ENCODE measurements at regions not wholly inside any gene's neighbourhood (a gene's known extent, or its start where the extent isn't known, plus 50 kb on each side); places are given as distances from the start of the nearest gene placed in this dataset.

DNA sequence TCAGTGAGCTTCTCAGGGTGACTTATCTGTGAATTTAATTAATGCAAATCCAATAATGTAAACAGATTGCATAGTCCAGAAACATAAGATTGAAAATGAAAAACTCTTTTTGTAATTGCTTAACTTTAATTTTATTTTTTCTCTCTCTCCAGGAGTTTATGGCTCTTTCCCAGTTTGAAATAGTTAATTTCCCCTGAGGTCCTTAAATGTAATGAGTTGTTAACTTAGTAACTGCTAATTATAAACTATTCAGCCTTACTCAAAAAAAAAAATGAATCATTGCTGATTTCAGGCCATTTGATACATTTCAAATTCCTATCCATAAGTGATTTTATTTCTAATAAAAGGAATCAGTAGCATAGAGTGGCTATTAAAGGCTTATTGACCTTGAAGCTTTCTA lies 84.1 kb upstream of the TRPC4 start:
- Mint-ChIP-seq H3K36me3 (ENCODE audit: insufficient read depth in 1 of 3, low read depth in 3 of 3) (no peaks in the 10 kb centered on the region), H3K4me3 (no peak overlapping the region), H3K4me1 (peaks cover 0 to 4% of the 10 kb centered on the region in 2 experiments; a peak in 2 of 4 replicates), H3K27ac (no peak overlapping the region), H3K27me3 (ENCODE audit: low read depth) (no peaks in the 10 kb centered on the region), H3K9me3 (peaks cover 0 to 2% of the 10 kb centered on the region in 2 experiments; a peak in 1 of 5 replicates)
- Histone ChIP-seq H3K4ac (ENCODE audit: low read depth, low read length) (no peak overlapping the region), H3K79me2 (ENCODE audit: insufficient read depth, low read length) (no peaks in the 10 kb centered on the region), H3K27me3 (ENCODE audit: insufficient read depth, low read length) (no peaks in the 10 kb centered on the region), H3K27ac (ENCODE audit: insufficient read length, low read depth, low read length) (no peak overlapping the region), H3K4me2 (ENCODE audit: insufficient read depth, insufficient read length, low read length) (no peak overlapping the region), H3K9me3 (ENCODE audit: control insufficient read depth, low read depth, low read length) (no peaks in the 10 kb centered on the region), H4K91ac (ENCODE audit: insufficient read length, low read depth, low read length) (no peak overlapping the region), H4K8ac (replicated peaks; ENCODE audit: insufficient read length, low read depth, low read length) (no peak overlapping the region), H2BK12ac (ENCODE audit: insufficient read length, low read depth, low read length) (no peak overlapping the region), H2AK5ac (ENCODE audit: insufficient read length, low read length) (no peak overlapping the region), H2BK20ac (ENCODE audit: low read depth, low read length, poor library complexity, severe bottlenecking) (no peak overlapping the region), H2BK15ac (ENCODE audit: low read depth, low read length) (no peak overlapping the region), H4K5ac (ENCODE audit: insufficient read length, low read depth, low read length) (no peak overlapping the region), H3K4me1 (ENCODE audit: insufficient read depth, low read length) (no peaks in the 10 kb centered on the region), H2AFZ (ENCODE audit: low read length) (no peak overlapping the region), H3K23ac (ENCODE audit: insufficient read length, low read depth, low read length) (no peak overlapping the region), H4K20me1 (ENCODE audit: control insufficient read depth, insufficient read depth, insufficient read length) (no peaks in the 10 kb centered on the region), H3K9ac (ENCODE audit: extremely low read depth, insufficient read length, low read length) (no peak overlapping the region), H3K18ac (ENCODE audit: insufficient read length, low read depth, low read length) (no peak overlapping the region), H3K56ac (ENCODE audit: insufficient read length, low read depth, low read length) (no peak overlapping the region), H2BK120ac (ENCODE audit: low read depth, low read length, poor library complexity, severe bottlenecking) (no peak overlapping the region), H3K14ac (ENCODE audit: insufficient read depth, low read length) (no peak overlapping the region), H3K79me1 (ENCODE audit: insufficient read depth, low read depth, low read length, poor library complexity, severe bottlenecking) (no peaks in the 10 kb centered on the region), H3T11ph (ENCODE audit: low read length) (no peak overlapping the region), H2BK5ac (ENCODE audit: insufficient read length, low read length) (no peak overlapping the region), H3K23me2 (ENCODE audit: insufficient read length, low read depth, low read length, poor library complexity, severe bottlenecking) (no peaks in the 10 kb centered on the region)
- TF ChIP-seq, protein P1, sequence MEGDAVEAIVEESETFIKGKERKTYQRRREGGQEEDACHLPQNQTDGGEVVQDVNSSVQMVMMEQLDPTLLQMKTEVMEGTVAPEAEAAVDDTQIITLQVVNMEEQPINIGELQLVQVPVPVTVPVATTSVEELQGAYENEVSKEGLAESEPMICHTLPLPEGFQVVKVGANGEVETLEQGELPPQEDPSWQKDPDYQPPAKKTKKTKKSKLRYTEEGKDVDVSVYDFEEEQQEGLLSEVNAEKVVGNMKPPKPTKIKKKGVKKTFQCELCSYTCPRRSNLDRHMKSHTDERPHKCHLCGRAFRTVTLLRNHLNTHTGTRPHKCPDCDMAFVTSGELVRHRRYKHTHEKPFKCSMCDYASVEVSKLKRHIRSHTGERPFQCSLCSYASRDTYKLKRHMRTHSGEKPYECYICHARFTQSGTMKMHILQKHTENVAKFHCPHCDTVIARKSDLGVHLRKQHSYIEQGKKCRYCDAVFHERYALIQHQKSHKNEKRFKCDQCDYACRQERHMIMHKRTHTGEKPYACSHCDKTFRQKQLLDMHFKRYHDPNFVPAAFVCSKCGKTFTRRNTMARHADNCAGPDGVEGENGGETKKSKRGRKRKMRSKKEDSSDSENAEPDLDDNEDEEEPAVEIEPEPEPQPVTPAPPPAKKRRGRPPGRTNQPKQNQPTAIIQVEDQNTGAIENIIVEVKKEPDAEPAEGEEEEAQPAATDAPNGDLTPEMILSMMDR (conservative IDR thresholded peaks at IDR 0.05), result no peak
- no peak for DNase-seq

Data from H9 (cell line).